Activated T-cell treated with anti-CD3 and anti-CD28 coated beads, Interleukin-2, amount 50 U/mL, for 1 hour (primary cell): ENCODE measurements at regions not wholly inside any gene's neighbourhood (a gene's known extent, or its start where the extent isn't known, plus 50 kb on each side); places are given as distances from the start of the nearest gene placed in this dataset.
"Not testable (repeated sequence)": the region's sequence is repeated elsewhere in the genome, so short reads cannot be mapped to it uniquely, and the experiment has no call there.

Experiments
- DNase-seq: peaks from one replicate; pipeline ENCODE4 v3.0.0-alpha.2; 2020

GRCh38 chr6:9131616-9132015 lies 696.3 kb upstream of the SLC35B3 start:
- DNase-seq: no peak

- no peak for DNase-seq
These were observed 695.9 kb upstream of the SLC35B3 start for GRCh38 chr6:9131201-9131600.

- DNase-seq: no peak
These were observed 693.6 kb upstream of the SLC35B3 start for GRCh38 chr6:9128970-9129369.

GRCh38 chr6:9126878-9127560 lies 691.7 kb upstream of the SLC35B3 start:
- DNase-seq: no peak

- DNase-seq: not testable (repeated sequence)
These were observed 690.7 kb upstream of the SLC35B3 start for GRCh38 chr6:9126034-9126433.

- DNase-seq: no peak
These were observed 686.2 kb upstream of the SLC35B3 start for GRCh38 chr6:9121549-9121948.

- DNase-seq: no peak
These were observed 680.7 kb upstream of the SLC35B3 start for GRCh38 chr6:9116026-9116425.

- no peak for DNase-seq
These were observed 677.2 kb upstream of the SLC35B3 start for GRCh38 chr6:9112544-9112943.

GRCh38 chr6:9103876-9104521 lies 668.7 kb upstream of the SLC35B3 start:
- no peak for DNase-seq

- DNase-seq: no peak
These were observed 666.6 kb upstream of the SLC35B3 start for GRCh38 chr6:9101920-9102319.

- no peak for DNase-seq
These were observed 665.7 kb upstream of the SLC35B3 start for GRCh38 chr6:9100869-9101580.

- DNase-seq: no peak
These were observed 660.4 kb upstream of the SLC35B3 start for GRCh38 chr6:9095729-9096128.

GRCh38 chr6:9095137-9095536 lies 659.8 kb upstream of the SLC35B3 start:
- no peak for DNase-seq

- DNase-seq: no peak
These were observed 654.4 kb upstream of the SLC35B3 start for GRCh38 chr6:9089724-9090123.

GRCh38 chr6:9087470-9087869 lies 652.1 kb upstream of the SLC35B3 start:
- DNase-seq: no peak

- no peak for DNase-seq
These were observed 651.0 kb upstream of the SLC35B3 start for GRCh38 chr6:9086331-9086730.

- no peak for DNase-seq
These were observed 650.3 kb upstream of the SLC35B3 start for GRCh38 chr6:9085709-9086070.

- no peak for DNase-seq
These were observed 649.8 kb upstream of the SLC35B3 start for GRCh38 chr6:9085054-9085708.

- DNase-seq: no peak
These were observed 647.8 kb upstream of the SLC35B3 start for GRCh38 chr6:9083108-9083507.

GRCh38 chr6:9066726-9067125 lies 631.4 kb upstream of the SLC35B3 start:
- no peak for DNase-seq

- DNase-seq: no peak
These were observed 628.8 kb upstream of the SLC35B3 start for GRCh38 chr6:9064156-9064555.

- no peak for DNase-seq
These were observed 627.3 kb upstream of the SLC35B3 start for GRCh38 chr6:9062596-9062995.

GRCh38 chr6:9057937-9058336 lies 622.6 kb upstream of the SLC35B3 start:
- DNase-seq: no peak

- DNase-seq: no peak
These were observed 621.2 kb upstream of the SLC35B3 start for GRCh38 chr6:9056556-9056955.
